HuH-7 (cell line): ENCODE measurements at regions not wholly inside any gene's neighbourhood (a gene's known extent, or its start where the extent isn't known, plus 50 kb on each side); places are given as distances from the start of the nearest gene placed in this dataset.

Experiments used
- DNase-seq: peaks from one replicate; pipeline ENCODE4 v3.0.0; 2011; ENCODE audit warnings: low spot score

GRCh38 chr1:30034105-30034626 is 689.2 kb downstream of the MATN1 start:
- DNase-seq, result no peak

DNA sequence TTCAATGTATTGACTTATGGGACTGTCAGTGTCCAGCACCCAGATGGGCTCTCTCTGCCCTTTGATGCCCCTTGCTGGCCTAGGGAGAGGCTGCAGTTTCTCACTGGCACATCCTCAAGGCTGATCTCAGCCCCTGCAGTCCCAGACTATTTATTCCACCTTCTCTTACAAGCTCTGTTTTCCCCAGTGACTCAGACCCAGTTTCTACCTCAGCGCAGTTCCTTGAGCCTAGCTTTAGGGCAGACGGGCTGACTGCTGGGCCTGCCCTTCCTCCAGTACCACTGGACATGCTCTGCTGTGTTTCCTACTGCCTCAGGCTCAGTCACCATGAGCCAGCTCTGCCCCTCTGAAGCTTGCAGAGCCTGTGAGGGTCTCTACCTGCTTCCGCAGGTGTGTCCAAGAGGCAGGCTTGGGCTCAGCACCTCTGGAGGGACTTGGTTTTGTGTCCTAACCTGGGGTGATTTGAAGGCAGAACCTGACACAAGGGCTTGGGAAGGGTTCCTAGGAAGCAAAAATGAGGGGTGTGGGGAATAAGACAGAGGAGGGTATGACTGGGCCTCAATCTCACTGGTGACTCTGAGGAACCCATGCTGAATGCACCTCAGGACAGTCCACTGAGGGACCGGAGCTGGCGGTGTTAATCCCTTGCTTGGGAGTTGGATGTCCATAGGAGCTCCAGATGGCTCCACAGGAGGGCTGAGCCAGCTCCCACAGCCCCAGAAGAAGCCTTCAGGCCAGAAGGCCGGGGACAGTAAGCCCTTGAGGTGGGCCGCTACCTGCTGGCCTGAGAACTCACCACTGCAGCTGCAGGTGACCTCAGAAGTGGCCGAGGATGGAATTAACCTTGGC is 689.9 kb downstream of the MATN1 start:
- DNase-seq, result no peak

DNA sequence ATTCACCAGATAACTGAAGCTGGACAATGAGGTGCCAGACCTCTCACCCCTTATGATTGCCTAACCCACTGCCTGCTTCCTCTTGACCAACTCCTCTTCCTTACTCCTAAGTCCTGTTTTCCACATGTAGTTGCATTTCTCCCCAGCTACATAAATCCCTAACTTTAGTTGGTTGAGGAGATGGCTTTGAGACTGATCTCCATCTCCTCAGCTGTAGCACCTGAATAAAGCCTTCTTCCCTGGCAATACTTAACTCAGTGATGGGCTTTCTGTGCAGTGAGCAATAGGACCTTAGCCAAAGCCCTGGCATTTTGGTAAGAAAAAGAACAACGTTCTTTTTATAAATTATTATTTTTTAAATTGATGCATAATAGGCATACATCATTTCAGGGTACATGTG is 691.1 kb downstream of the MATN1 start:
- DNase-seq, result no peak

DNA sequence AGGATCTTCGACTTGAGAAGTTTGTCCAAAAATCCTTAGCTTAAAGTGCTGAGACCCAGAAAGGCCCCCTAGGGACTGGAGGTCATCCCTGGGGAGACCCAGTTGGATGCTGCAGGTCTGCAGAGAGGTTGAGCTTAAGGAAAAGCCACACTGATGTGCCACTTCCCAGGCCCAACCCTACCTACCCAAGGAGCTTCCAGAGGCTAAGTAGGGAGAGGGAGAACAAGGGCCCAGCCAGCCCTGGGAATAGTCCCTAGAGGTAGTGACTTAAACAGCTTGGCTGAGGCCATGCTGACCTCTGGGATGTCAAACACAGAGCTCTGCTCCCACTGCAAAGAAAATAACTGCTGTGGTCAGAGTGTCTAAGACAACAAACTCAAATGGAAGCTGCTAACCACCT is 693.7 kb downstream of the MATN1 start:
- DNase-seq, result no peak

- no peak for DNase-seq
Measured at GRCh38 chr1:30028939-30029338, 694.4 kb downstream of the MATN1 start.

DNA sequence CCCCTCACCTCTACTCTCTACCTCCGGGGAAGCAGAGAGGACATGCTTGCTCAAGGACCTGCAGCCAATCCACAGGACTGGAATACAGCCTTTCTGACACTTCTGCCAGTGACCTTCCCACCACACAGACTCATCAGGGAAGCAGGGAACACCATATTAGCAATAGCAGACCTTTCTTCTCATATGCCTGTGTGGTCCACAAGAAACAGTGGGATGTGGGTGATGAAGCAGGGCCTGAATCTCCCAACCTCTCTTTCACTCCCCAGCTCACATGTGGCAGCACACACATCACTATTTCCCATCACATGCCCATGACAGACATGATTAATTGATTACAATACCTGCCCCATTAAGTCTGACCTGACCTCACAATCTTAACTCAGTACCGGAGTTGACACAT is 695.1 kb downstream of the MATN1 start:
- no peak for DNase-seq

GRCh38 chr1:30027247-30027646 is 696.1 kb downstream of the MATN1 start:
- no peak for DNase-seq

GRCh38 chr1:30024411-30025195 is 698.8 kb downstream of the MATN1 start:
- no peak for DNase-seq

GRCh38 chr1:30023339-30024022 is 699.9 kb downstream of the MATN1 start:
- DNase-seq, result no peak

- DNase-seq, result no peak
Measured at GRCh38 chr1:30014031-30014430, 709.4 kb downstream of the MATN1 start.

DNA sequence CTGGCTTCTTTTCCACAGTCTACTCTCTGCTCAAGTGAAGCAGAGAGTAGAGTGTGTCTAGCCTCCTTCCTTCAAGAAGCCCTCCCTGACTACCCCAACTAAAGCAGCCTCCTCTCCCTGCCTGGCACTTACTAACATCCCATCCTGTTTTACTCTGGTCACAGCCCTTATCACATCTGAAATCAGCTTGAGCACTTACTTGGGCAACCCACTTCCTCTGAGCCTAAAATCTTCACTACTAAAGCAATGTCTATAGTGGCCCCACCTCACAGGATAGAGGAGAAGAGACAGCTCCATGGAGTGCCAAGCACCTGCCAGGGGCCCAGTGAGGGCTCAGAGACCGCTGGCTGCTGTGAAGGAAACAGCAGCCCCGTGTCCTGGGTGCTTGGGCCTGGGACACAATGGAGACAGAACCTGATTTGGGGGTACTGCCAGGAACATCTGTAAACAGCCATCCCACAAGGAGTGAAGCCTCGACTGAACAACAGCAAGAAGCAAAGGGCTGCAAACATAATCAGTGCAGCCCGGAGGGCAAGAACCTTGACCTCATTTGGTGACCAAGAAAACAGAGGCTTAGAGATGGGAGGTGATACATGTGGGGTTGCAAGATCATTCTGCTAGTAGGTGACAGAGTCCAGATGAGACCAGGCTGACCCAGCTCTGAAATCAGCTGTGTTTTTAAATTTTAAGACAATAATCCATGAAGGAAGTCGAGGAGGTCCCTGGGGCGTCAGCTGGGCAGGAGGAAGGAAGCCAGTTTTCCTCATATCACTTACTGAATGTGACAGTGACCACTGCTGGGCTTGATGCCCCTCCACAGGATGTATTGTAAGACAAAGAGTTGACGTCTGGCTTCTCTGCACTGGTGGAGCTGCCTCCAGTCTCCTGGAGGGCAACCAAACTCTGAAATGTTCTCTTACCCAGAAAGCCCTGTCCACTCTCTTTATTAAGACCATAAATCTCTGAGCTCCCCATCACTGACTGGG is 710.6 kb downstream of the MATN1 start:
- no peak for DNase-seq

GRCh38 chr1:30011970-30012369 is 711.4 kb downstream of the MATN1 start:
- DNase-seq, result no peak

DNA sequence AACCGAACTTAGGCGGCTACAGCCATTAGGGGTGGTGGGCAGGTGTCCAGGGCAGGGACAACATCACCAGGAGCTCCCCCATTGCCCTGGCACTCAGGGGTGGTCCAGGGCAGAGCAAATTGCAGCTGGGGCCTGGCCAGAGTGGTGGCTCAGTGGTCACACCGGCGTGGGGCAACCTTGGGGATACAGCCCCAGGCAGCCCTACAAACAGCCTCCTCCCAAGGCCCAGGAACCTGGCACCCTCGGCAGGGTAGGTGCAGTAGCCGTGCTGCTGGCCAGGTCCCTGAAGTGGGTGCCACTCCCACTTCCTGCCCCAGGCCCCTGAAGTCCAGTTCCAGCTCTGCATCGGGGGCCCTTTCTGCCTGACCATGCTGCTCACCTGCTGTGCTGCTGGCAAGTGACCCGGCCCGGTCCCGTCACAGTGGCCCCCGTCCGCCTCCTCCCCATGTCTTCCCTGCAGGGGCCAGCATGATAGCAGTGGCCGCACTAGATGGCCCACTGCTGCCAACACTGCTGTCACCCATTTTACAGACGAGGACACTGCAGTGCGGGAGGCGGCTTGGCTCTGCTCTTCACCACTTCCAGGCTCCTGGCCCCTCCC is 712.8 kb downstream of the MATN1 start:
- DNase-seq, result no peak

DNA sequence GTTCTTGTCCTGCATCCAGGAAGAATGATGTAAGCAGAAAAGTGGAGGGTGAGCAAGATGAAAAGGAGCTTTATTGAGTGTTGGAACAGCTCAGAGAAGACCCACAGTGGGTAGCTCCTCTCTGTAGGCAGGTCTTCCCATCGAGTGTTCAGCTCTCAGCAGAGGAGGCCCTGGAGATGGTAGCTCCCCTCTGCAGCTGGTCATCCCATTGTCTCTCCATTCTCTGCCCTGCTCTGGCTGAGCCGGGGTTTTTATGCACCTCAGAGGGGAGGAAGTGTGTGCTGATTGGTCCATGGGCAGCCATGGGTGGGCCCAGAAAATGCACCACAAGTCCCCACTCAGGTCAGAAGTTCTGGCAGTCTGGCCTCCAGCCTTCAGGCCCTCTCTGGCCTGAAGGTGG is 713.7 kb downstream of the MATN1 start:
- no peak for DNase-seq

DNA sequence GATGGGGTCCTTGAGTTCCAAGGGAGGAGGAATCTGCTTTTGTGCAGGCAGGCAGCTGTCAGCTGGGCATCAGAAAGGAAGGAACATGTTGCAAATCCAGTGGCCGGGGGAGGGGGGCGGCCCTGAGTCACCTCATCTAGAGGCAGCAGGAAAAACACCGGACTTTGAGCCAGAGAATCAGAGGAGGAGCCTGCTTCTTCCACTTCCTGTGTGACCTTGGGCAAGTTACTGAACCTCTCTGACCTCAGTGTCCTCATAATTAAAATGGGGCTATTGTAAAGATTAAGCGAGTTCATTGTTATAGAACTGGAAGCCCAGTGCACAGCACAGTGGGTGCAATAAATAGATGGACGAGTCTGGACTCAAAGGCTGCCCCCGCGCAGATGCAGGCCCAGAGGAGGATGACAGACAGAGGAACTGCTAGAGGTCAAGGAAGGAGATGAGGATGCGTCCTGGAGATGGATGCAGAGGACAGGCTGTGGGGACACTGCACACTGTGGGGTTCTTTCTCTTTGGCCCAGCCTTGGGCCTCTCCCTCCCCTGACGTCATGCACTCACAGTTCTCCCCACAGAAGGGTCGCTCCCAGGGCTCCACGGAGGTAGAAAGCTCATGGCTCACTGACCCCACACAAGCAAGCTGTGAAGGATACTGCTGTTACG is 714.3 kb downstream of the MATN1 start:
- DNase-seq, result no peak

DNA sequence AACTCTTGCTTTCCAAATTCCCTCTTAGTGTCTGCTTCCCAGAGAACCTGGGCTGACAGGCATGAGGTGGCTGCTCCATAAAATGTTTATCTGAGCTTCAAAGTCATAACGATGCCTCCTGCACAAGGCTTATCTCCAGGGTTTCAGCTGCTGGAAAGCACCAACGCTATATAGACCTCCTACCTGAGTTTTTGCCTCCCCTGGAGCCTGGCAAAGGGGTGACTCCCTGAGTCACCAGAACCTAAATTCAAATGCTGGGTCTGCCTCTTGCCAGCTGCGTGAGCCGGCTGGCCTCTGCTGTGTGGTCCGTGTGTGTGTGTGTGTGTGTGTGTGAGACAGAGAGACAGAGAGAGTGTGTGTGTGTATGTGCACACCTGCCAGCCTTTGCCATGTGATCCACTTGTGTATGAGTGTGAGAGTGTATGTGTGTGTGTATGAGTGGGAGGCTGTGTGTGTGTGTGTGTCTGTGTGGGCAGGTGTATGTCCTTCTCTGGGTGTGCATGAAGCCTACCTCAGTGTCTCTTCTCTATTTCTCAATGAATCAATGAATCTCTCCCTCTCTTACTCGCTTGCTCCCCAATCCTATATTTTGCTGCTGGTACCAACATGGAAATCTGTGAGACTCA is 714.9 kb downstream of the MATN1 start:
- DNase-seq, result no peak

GRCh38 chr1:30005972-30006619 is 717.3 kb downstream of the MATN1 start:
- DNase-seq, result no peak

DNA sequence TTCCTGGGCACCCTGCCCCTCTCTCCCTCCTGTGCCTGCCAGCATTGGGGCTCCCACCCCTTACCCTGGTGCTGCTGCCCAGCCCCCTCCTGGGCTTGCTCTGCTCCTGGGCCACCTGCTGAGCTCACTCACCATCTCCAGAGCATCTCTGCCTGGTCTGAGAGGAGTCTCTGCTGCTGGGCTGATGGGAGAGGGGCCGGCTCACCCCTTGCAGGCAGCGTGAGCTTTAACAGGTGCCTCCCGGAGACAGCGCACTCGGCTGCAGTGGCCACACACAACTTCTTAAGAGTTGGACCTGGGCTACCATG is 721.7 kb downstream of the MATN1 start:
- DNase-seq, result no peak

DNA sequence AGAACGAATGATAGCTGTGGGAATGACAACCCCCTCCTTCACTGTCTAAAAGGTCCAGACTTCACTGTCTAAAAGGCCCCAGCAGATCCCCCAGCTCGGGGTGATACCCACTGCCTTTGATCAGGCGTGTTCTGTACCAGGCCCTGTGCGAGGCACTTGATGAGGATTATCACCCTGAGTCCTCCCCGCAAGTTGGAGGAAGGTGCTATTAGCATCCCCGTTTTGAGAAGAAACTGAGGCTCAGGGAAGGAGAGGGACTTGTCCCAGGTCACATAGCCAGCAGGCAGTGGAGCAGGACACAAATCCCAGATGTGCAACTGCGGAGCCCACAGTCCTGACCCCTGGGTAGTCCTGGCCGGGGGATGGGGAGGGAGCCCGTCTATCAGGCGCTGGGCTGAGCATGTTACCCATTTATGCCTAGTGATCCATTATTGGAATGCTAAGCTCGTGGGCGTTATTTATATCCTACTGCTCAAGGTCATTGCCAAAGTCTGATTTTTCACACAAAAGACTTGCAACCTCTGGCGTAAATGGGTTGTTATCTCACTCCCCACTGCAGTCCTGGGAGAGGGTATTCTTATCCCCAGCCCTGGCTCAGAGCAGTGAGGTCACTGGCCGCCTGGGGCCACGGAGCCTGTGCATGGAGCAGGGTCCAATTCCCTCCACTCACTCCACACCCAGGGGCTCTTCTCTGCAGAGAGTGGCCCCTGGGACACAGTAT is 722.2 kb downstream of the MATN1 start:
- DNase-seq, result no peak
